T-helper 17 cell (primary cell): ENCODE measurements at regions not wholly inside any gene's neighbourhood (a gene's known extent, or its start where the extent isn't known, plus 50 kb on each side); places are given as distances from the start of the nearest gene placed in this dataset.

ENCODE experiments used
- ATAC-seq: fragments of 150-1000 bp; cut with Tn5 transposase; 2 replicates; pipeline ENCODE4 v1.10.0; 2021; ENCODE audit warnings: mild to moderate bottlenecking, moderate library complexity
- DNase-seq, 3 donors: peaks; one replicate each; pipeline versions ENCODE4 v3.0.0 to v3.0.0-alpha.2; 2020 to 2021
- H3K9me3 ChIP-seq: one replicate; pipeline ENCODE4 v1.7.0; 2013; ENCODE audit warnings: low read length, mild to moderate bottlenecking; ENCODE audit not compliant: control insufficient read depth, poor library complexity, severe bottlenecking
- H3K27ac Mint-ChIP-seq: one replicate; pipeline ENCODE4 v1.8.0; 2022; ENCODE audit warnings: mild to moderate bottlenecking, moderate library complexity, mixed read lengths
- H3K27me3 Mint-ChIP-seq: one replicate; pipeline ENCODE4 v1.8.0; 2022; ENCODE audit warnings: mixed read lengths
- H3K36me3 Mint-ChIP-seq: one replicate; pipeline ENCODE4 v1.8.0; 2022; ENCODE audit warnings: low read depth, mixed read lengths
- H3K4me1 Mint-ChIP-seq: one replicate; pipeline ENCODE4 v1.8.0; 2022; ENCODE audit warnings: mild to moderate bottlenecking, mixed read lengths
- H3K4me3 Mint-ChIP-seq: one replicate; pipeline ENCODE4 v1.8.0; 2022; ENCODE audit warnings: mild to moderate bottlenecking, moderate library complexity, mixed read lengths

GRCh38 chr4:10734697-10735096, 50.1 kb upstream of the CLNK start:
- DNase-seq: no peak
- Mint-ChIP-seq H3K4me1 (peaks cover 3% of the 10 kb centered on the region), H3K4me3 (no peak overlapping the region), H3K27me3 (peaks cover 6% of the 10 kb centered on the region), H3K27ac (no peak overlapping the region), H3K36me3 (no peaks in the 10 kb centered on the region)
- H3K9me3 ChIP-seq: no peaks in the 10 kb centered on the region
- no peak for ATAC-seq
